ENCODE measurements at regions not wholly inside any gene's neighbourhood (a gene's known extent, or its start where the extent isn't known, plus 50 kb on each side); places are given as distances from the start of the nearest gene placed in this dataset.
A peak's percentile ranks its signal among the peaks of the same experiment; 100 is the strongest.

GRCh38 chr12:61993734-61994345, 266.4 kb upstream of the USP15 start:
- no peak overlapping the region for H3K4me3 Mint-ChIP-seq
- H3K27ac Mint-ChIP-seq (ENCODE audit: unreplicated experiment) = no peak overlapping the region
- no peaks in the 10 kb centered on the region for H3K27me3 Mint-ChIP-seq (ENCODE audit: low read depth)
- peak; percentile 79 for TF ChIP-seq CTCF (conservative IDR thresholded peaks at IDR 0.05)
- H3K4me1 Mint-ChIP-seq = no peaks in the 10 kb centered on the region
- no peaks in the 10 kb centered on the region for H3K9me3 Mint-ChIP-seq
- H3K36me3 Mint-ChIP-seq (ENCODE audit: low read depth) = no peaks in the 10 kb centered on the region
- DNase-seq (ENCODE audit: low read depth, low spot score) = no peak

GRCh38 chr12:61996717-61997116, 263.5 kb upstream of the USP15 start:
- H3K27me3 Mint-ChIP-seq (ENCODE audit: low read depth) = no peaks in the 10 kb centered on the region
- no peak for DNase-seq (ENCODE audit: low read depth, low spot score)
- no peak overlapping the region for H3K27ac Mint-ChIP-seq (ENCODE audit: unreplicated experiment)
- H3K4me3 Mint-ChIP-seq = no peak overlapping the region
- H3K9me3 Mint-ChIP-seq = no peaks in the 10 kb centered on the region
- no peaks in the 10 kb centered on the region for H3K4me1 Mint-ChIP-seq
- no peaks in the 10 kb centered on the region for H3K36me3 Mint-ChIP-seq (ENCODE audit: low read depth)
- no peak for TF ChIP-seq CTCF (conservative IDR thresholded peaks at IDR 0.05)

GRCh38 chr12:61998791-61999190, 261.4 kb upstream of the USP15 start:
- no peak for TF ChIP-seq CTCF (conservative IDR thresholded peaks at IDR 0.05)
- no peak for DNase-seq (ENCODE audit: low read depth, low spot score)
- H3K36me3 Mint-ChIP-seq (ENCODE audit: low read depth) = no peaks in the 10 kb centered on the region
- no peak overlapping the region for H3K4me3 Mint-ChIP-seq
- no peaks in the 10 kb centered on the region for H3K4me1 Mint-ChIP-seq
- no peaks in the 10 kb centered on the region for H3K9me3 Mint-ChIP-seq
- no peaks in the 10 kb centered on the region for H3K27me3 Mint-ChIP-seq (ENCODE audit: low read depth)
- H3K27ac Mint-ChIP-seq (ENCODE audit: unreplicated experiment) = no peak overlapping the region

GRCh38 chr12:61999311-61999710, 260.9 kb upstream of the USP15 start:
- Mint-ChIP-seq H3K27ac (ENCODE audit: unreplicated experiment) (no peak overlapping the region), H3K9me3 (no peaks in the 10 kb centered on the region), H3K4me3 (no peak overlapping the region), H3K27me3 (ENCODE audit: low read depth) (no peaks in the 10 kb centered on the region), H3K36me3 (ENCODE audit: low read depth) (no peaks in the 10 kb centered on the region), H3K4me1 (no peaks in the 10 kb centered on the region)
- DNase-seq (ENCODE audit: low read depth, low spot score) = no peak
- no peak for TF ChIP-seq CTCF (conservative IDR thresholded peaks at IDR 0.05)

- no peaks in the 10 kb centered on the region for H3K27me3 Mint-ChIP-seq (ENCODE audit: low read depth)
- H3K4me1 Mint-ChIP-seq = no peaks in the 10 kb centered on the region
- DNase-seq (ENCODE audit: low read depth, low spot score) = no peak
- no peaks in the 10 kb centered on the region for H3K9me3 Mint-ChIP-seq
- H3K36me3 Mint-ChIP-seq (ENCODE audit: low read depth) = no peaks in the 10 kb centered on the region
- no peak overlapping the region for H3K27ac Mint-ChIP-seq (ENCODE audit: unreplicated experiment)
- TF ChIP-seq CTCF (conservative IDR thresholded peaks at IDR 0.05) = no peak
- H3K4me3 Mint-ChIP-seq = no peak overlapping the region
Measured at GRCh38 chr12:62001424-62001823, 258.8 kb upstream of the USP15 start.
